Stomach (tissue), 8 donors: ENCODE measurements at regions not wholly inside any gene's neighbourhood (a gene's known extent, or its start where the extent isn't known, plus 50 kb on each side); places are given as distances from the start of the nearest gene placed in this dataset.
A peak's percentile ranks its signal among the peaks of the same experiment; 100 is the strongest.
"Not testable (repeated sequence)": the region's sequence is repeated elsewhere in the genome, so short reads cannot be mapped to it uniquely, and the experiment has no call there.

Experiments
- DNase-seq, 2 donors: peaks; one replicate each; pipeline versions ENCODE4 v3.0.0 to v3.0.0-alpha.2; 2013 to 2019
- H3K27ac ChIP-seq, 5 donors: fragments of 200-600 bp in 4 of 5; sonication (generic) in 4 of 5; one replicate each; pipeline ENCODE4 v1.5.1; 2013 to 2019; ENCODE audit warnings: mild to moderate bottlenecking in 1 of 5, moderate library complexity in 1 of 5
- H3K27me3 ChIP-seq, 3 donors: fragments of 200-600 bp; sonication (generic); one replicate each; pipeline ENCODE4 v1.5.1; 2017 to 2019; ENCODE audit warnings: mixed run types in 1 of 3
- H3K36me3 ChIP-seq, 4 donors: fragments of 200-600 bp; sonication (generic); 1 replicate in 3 of 4; 2 replicates in 1 of 4; pipeline ENCODE4 v1.5.1; 2016 to 2019
- H3K4me1 ChIP-seq, 4 donors: fragments of 200-600 bp; sonication (generic); one replicate each; pipeline ENCODE4 v1.5.1; 2016 to 2019
- H3K4me3 ChIP-seq, 4 donors: fragments of 200-600 bp; sonication (generic) in 3 of 4; one replicate each; pipeline ENCODE4 v1.5.1; 2016 to 2019; ENCODE audit warnings: mild to moderate bottlenecking in 1 of 4
- H3K9me3 ChIP-seq, 4 donors: fragments of 200-600 bp; sonication (generic); one replicate each; pipeline ENCODE4 v1.5.1; 2016 to 2019
- CTCF ChIP-seq, 7 experiments: fragments of 450-650 bp in 4 of 7; fragments of 200-600 bp in 3 of 7; sonication (generic) in 3 of 7; IDR thresholded peaks; one replicate each; pipeline ENCODE4 v1.5.1; 2016 to 2019; ENCODE audit warnings: antibody characterized with exemption in 7 of 7, control low read depth in 2 of 7, mild to moderate bottlenecking in 1 of 7
- EP300 ChIP-seq: sonication (generic); formaldehyde crosslinking; IDR thresholded peaks from one replicate; pipeline ENCODE4 v1.6.1; 2017; ENCODE audit warnings: antibody characterized with exemption
- POLR2A ChIP-seq, 4 donors: fragments of 450-650 bp; IDR thresholded peaks; one replicate each; pipeline ENCODE4 v1.6.1; 2016; ENCODE audit warnings: antibody characterized with exemption in 4 of 4, control low read depth in 2 of 4, mild to moderate bottlenecking in 1 of 4, moderate library complexity in 1 of 4
- POLR2AphosphoS5 ChIP-seq, 3 donors: sonication (generic); formaldehyde crosslinking; IDR thresholded peaks; one replicate each; pipeline ENCODE4 v1.6.1; 2016; ENCODE audit warnings: antibody characterized with exemption in 3 of 3
- WGBS, 5 donors: extraction: QIAGEN DNeasy Blood & Tissue Kit in 3 of 5; methylation state at CpG; one replicate each; pipeline versions ENCODE4 v1.1.5 to v1.1.7; 2013 to 2018; 5-methylcytosine and 5-hydroxymethylcytosine counted together
- intact Hi-C: fragments of 100-400 bp; cut with DNase I; formaldehyde crosslinking; loops from one replicate; pipeline ENCODE4 v1.15.1; 2023; ENCODE audit warnings: low total_unique reads
- donor health status: healthy with polysubstance abuse.
- donor health status: Bipolar disorder and iron deficiency.
- donor health status: healthy.

- WGBS, 5 donors, result 51 to 70% (median 54%) methylated on average over 1 of the region's 1 CpG
- intact Hi-C loops, result no loop called here
- Histone ChIP-seq H3K4me1 (no peaks in the 10 kb centered on the region), H3K9me3 (no peaks in the 10 kb centered on the region), H3K27me3 (no peaks in the 10 kb centered on the region), H3K27ac (no peak overlapping the region), H3K4me3 (no peak overlapping the region), H3K36me3 (no peaks in the 10 kb centered on the region)
- no peak for DNase-seq
- TF ChIP-seq EP300, result no peak
- TF ChIP-seq CTCF (IDR thresholded peaks at IDR 0.05), result no peak
- no peak for TF ChIP-seq POLR2A (IDR thresholded peaks at IDR 0.05)
- no peak for TF ChIP-seq POLR2AphosphoS5 (IDR thresholded peaks at IDR 0.05)
Observed at GRCh38 chr3:90080988-90081387, 973.6 kb downstream of the EPHA3 start.

- DNase-seq, H3K4me3 ChIP-seq, intact Hi-C loops, H3K27me3 ChIP-seq, H3K4me1 ChIP-seq, H3K36me3 ChIP-seq, H3K9me3 ChIP-seq, H3K27ac ChIP-seq: not testable (repeated sequence)
- WGBS, 5 donors, result 72 to 82% (median 76%) methylated on average over 8 of the region's 8 CpGs
Observed at GRCh38 chr3:90086297-90086696, 978.9 kb downstream of the EPHA3 start.

DNA sequence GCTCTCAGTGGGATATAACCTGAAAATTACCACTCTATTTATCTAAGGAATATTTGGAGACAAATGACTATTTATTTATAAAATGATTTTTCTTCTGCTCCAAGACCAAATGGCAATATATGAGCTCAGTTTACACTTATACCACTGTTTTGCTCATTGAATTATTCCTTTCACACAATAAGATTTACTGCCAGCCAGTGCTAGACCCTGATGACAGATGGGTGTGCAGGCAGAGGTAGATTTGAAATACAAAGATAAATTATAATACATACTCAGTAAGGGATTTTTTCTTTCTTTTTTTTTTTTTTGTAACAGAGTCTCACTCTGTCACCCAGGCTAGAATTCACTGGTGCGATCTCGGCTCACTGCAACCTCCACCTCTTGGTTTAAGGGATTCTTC lies 980.3 kb downstream of the EPHA3 start:
- H3K36me3 ChIP-seq, result no peaks in the 10 kb centered on the region
- DNase-seq, result no peak
- H3K4me3 ChIP-seq, result no peak overlapping the region
- no peaks in the 10 kb centered on the region for H3K9me3 ChIP-seq
- intact Hi-C loops, result no loop called here
- H3K27me3 ChIP-seq, result no peaks in the 10 kb centered on the region
- no peak overlapping the region for H3K27ac ChIP-seq
- WGBS, 5 donors, result 96 to 100% (median 98%) methylated on average over 2 of the region's 2 CpGs
- H3K4me1 ChIP-seq, result no peaks in the 10 kb centered on the region
- no peak for TF ChIP-seq POLR2AphosphoS5 (IDR thresholded peaks at IDR 0.05)
- TF ChIP-seq CTCF (IDR thresholded peaks at IDR 0.05), result no peak
- TF ChIP-seq POLR2A (IDR thresholded peaks at IDR 0.05), result no peak
- TF ChIP-seq EP300, result no peak

DNA sequence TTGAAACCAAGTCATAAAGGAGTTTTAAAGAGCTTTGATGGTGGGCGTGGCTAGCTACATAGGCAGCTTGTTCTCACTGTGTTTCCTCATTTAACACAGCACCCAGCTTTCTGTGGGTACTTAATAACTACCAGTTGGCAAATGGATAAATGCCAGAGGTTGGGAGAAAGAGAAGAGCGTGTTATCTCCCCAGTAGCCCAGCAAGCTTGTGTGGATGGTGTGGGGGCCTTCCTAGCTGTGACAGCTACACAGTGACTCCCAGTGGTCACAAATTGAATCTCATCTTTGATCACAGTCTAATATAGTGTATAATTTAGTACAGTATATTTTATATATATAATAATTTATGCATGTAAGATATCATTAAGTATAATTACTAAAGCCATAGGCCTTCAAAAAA lies 984.1 kb downstream of the EPHA3 start:
- no peaks in the 10 kb centered on the region for H3K27me3 ChIP-seq
- H3K9me3 ChIP-seq, result no peaks in the 10 kb centered on the region
- DNase-seq, result peak in 1 of 2 donors; percentile 66
- no peak overlapping the region for H3K27ac ChIP-seq
- intact Hi-C loops, result no loop called here
- H3K4me1 ChIP-seq, result no peaks in the 10 kb centered on the region
- WGBS, 5 donors, result 12 to 26% (median 19%) methylated on average over 2 of the region's 2 CpGs
- no peaks in the 10 kb centered on the region for H3K36me3 ChIP-seq
- H3K4me3 ChIP-seq, result no peak overlapping the region
- TF ChIP-seq POLR2A (IDR thresholded peaks at IDR 0.05), result no peak
- TF ChIP-seq POLR2AphosphoS5 (IDR thresholded peaks at IDR 0.05), result no peak
- no peak for TF ChIP-seq EP300
- TF ChIP-seq CTCF (IDR thresholded peaks at IDR 0.05), result peak in 3 of 7 experiments; percentile 10 to 31 (median 29)

- H3K4me1 ChIP-seq, result no peaks in the 10 kb centered on the region
- H3K4me3 ChIP-seq, result no peak overlapping the region
- no peaks in the 10 kb centered on the region for H3K27me3 ChIP-seq
- intact Hi-C loops, result no loop called here
- DNase-seq, result peak in 1 of 2 donors; percentile 28
- peak in 4 of 7 experiments; percentile 12 to 38 (median 17) for TF ChIP-seq CTCF (IDR thresholded peaks at IDR 0.05)
- TF ChIP-seq POLR2AphosphoS5 (IDR thresholded peaks at IDR 0.05), result no peak
- WGBS, 5 donors, result 55 to 86% (median 72%) methylated on average over 1 of the region's 1 CpG
- no peak overlapping the region for H3K27ac ChIP-seq
- no peaks in the 10 kb centered on the region for H3K9me3 ChIP-seq
- no peaks in the 10 kb centered on the region for H3K36me3 ChIP-seq
Observed at GRCh38 chr3:90092994-90093393, 985.6 kb downstream of the EPHA3 start.
